ENCODE measurements at regions not wholly inside any gene's neighbourhood (a gene's known extent, or its start where the extent isn't known, plus 50 kb on each side); places are given as distances from the start of the nearest gene placed in this dataset.
"Not testable (repeated sequence)": the region's sequence is repeated elsewhere in the genome, so short reads cannot be mapped to it uniquely, and the experiment has no call there.

- not testable (repeated sequence) for DNase-seq (ENCODE audit: extremely low spot score)
- CTCF ChIA-PET, result interaction anchor here (1.9 kb wide), 1 partner anchor 11 kb away, joined by 6 read pairs; no protein-coding TSS in a partner anchor
- POLR2A ChIA-PET, result interaction anchor here (1.2 kb wide), 1 partner anchor 11 kb away, joined by 4 read pairs; no protein-coding TSS in a partner anchor
These were observed 71.5 kb downstream of the WSB1 start for GRCh38 chr17:27365329-27365945.

GRCh38 chr17:27366437-27366836 lies 72.5 kb downstream of the WSB1 start:
- no peak for TF ChIP-seq ZNF384 (IDR thresholded peaks at IDR 0.05)
- no peak for TF ChIP-seq SUZ12 (IDR thresholded peaks at IDR 0.05)
- DNase-seq (ENCODE audit: extremely low spot score), result no peak
- CTCF ChIA-PET, result interaction anchor here (0.8 to 1.9 kb wide), 2 partner anchors 12 to 233 kb away, joined by 3 to 6 read pairs; no protein-coding TSS in a partner anchor

GRCh38 chr17:27367121-27367981 lies 73.4 kb downstream of the WSB1 start:
- ChIA-PET POLR2A (interaction anchor here (1.2 kb wide), 1 partner anchor 15 kb away, joined by 3 read pairs; no protein-coding TSS in a partner anchor), CTCF (interaction anchor here (0.8 to 1.9 kb wide), 2 partner anchors 13 to 232 kb away, joined by 3 to 6 read pairs; no protein-coding TSS in a partner anchor)
- TF ChIP-seq CTBP1 (IDR thresholded peaks at IDR 0.05; ENCODE audit: borderline replicate concordance) (no peak), FOXA1 (IDR thresholded peaks at IDR 0.05) (no peak), LEF1 (IDR thresholded peaks at IDR 0.05; ENCODE audit: borderline replicate concordance) (no peak), HDGF (IDR thresholded peaks at IDR 0.05; ENCODE audit: borderline replicate concordance) (no peak), FOXM1 (IDR thresholded peaks at IDR 0.05; ENCODE audit: borderline replicate concordance) (no peak), ARNT (IDR thresholded peaks at IDR 0.05) (no peak), L3MBTL2 (conservative IDR thresholded peaks at IDR 0.05) (no peak), BHLHE40 (IDR thresholded peaks at IDR 0.05; ENCODE audit: borderline replicate concordance) (no peak), ELF4 (IDR thresholded peaks at IDR 0.05) (no peak), SUZ12 (IDR thresholded peaks at IDR 0.05) (no peak), SP1 (IDR thresholded peaks at IDR 0.05) (no peak), TARDBP (IDR thresholded peaks at IDR 0.05) (no peak), ZNF384 (IDR thresholded peaks at IDR 0.05) (no peak)
- no peak for DNase-seq (ENCODE audit: extremely low spot score)

More at GRCh38 chr17:27366437-27366836, 72.5 kb downstream of the WSB1 start:
- POLR2A ChIA-PET, result interaction anchor here (1.2 kb wide), 2 partner anchors 12 to 14 kb away, joined by 3 to 4 read pairs; no protein-coding TSS in a partner anchor

GRCh38 chr17:27368151-27368795 lies 74.4 kb downstream of the WSB1 start:
- CTCF ChIA-PET, result no interaction called here
- TF ChIP-seq FOXM1 (IDR thresholded peaks at IDR 0.05; ENCODE audit: borderline replicate concordance), result no peak
- TF ChIP-seq NFRKB (IDR thresholded peaks at IDR 0.05), result no peak
- no peak for TF ChIP-seq FOXK2 (IDR thresholded peaks at IDR 0.05)
- no peak for TF ChIP-seq BHLHE40 (IDR thresholded peaks at IDR 0.05; ENCODE audit: borderline replicate concordance)
- TF ChIP-seq HDGF (IDR thresholded peaks at IDR 0.05; ENCODE audit: borderline replicate concordance), result no peak
- DNase-seq (ENCODE audit: extremely low spot score), result no peak
- POLR2A ChIA-PET, result no interaction called here

GRCh38 chr17:27368980-27369379 lies 75.1 kb downstream of the WSB1 start:
- DNase-seq (ENCODE audit: extremely low spot score), result no peak
- CTCF ChIA-PET, result interaction anchor here (0.7 kb wide), 1 partner anchor 1449 kb away, joined by 3 read pairs; no protein-coding TSS in a partner anchor
- POLR2A ChIA-PET, result interaction anchor here (0.5 kb wide), 1 partner anchor 85 kb away, joined by 3 read pairs; no protein-coding TSS in a partner anchor
- TF ChIP-seq NFRKB (IDR thresholded peaks at IDR 0.05) (no peak), CTBP1 (IDR thresholded peaks at IDR 0.05; ENCODE audit: borderline replicate concordance) (no peak), FOXK2 (IDR thresholded peaks at IDR 0.05) (no peak), ARNT (IDR thresholded peaks at IDR 0.05) (no peak), TARDBP (IDR thresholded peaks at IDR 0.05) (no peak), L3MBTL2 (conservative IDR thresholded peaks at IDR 0.05) (no peak), ELF4 (IDR thresholded peaks at IDR 0.05) (no peak), LEF1 (IDR thresholded peaks at IDR 0.05; ENCODE audit: borderline replicate concordance) (no peak), ZNF384 (IDR thresholded peaks at IDR 0.05) (no peak), FOXA1 (IDR thresholded peaks at IDR 0.05) (no peak), HDGF (IDR thresholded peaks at IDR 0.05; ENCODE audit: borderline replicate concordance) (no peak), SP1 (IDR thresholded peaks at IDR 0.05) (no peak), PKNOX1 (IDR thresholded peaks at IDR 0.05) (no peak), FOXM1 (IDR thresholded peaks at IDR 0.05; ENCODE audit: borderline replicate concordance) (no peak), SUZ12 (IDR thresholded peaks at IDR 0.05) (no peak), BHLHE40 (IDR thresholded peaks at IDR 0.05; ENCODE audit: borderline replicate concordance) (no peak)

- POLR2A ChIA-PET, result no interaction called here
- no peak for DNase-seq (ENCODE audit: extremely low spot score)
- CTCF ChIA-PET, result no interaction called here
- no peak for TF ChIP-seq ELF4 (IDR thresholded peaks at IDR 0.05)
- no peak for TF ChIP-seq HDGF (IDR thresholded peaks at IDR 0.05; ENCODE audit: borderline replicate concordance)
- no peak for TF ChIP-seq L3MBTL2 (conservative IDR thresholded peaks at IDR 0.05)
- no peak for TF ChIP-seq SUZ12 (IDR thresholded peaks at IDR 0.05)
- no peak for TF ChIP-seq ZNF384 (IDR thresholded peaks at IDR 0.05)
- no peak for TF ChIP-seq NFRKB (IDR thresholded peaks at IDR 0.05)
- TF ChIP-seq SP1 (IDR thresholded peaks at IDR 0.05), result no peak
- no peak for TF ChIP-seq FOXM1 (IDR thresholded peaks at IDR 0.05; ENCODE audit: borderline replicate concordance)
- TF ChIP-seq BHLHE40 (IDR thresholded peaks at IDR 0.05; ENCODE audit: borderline replicate concordance), result no peak
- TF ChIP-seq TARDBP (IDR thresholded peaks at IDR 0.05), result no peak
- no peak for TF ChIP-seq ARNT (IDR thresholded peaks at IDR 0.05)
- no peak for TF ChIP-seq FOXA1 (IDR thresholded peaks at IDR 0.05)
- no peak for TF ChIP-seq LEF1 (IDR thresholded peaks at IDR 0.05; ENCODE audit: borderline replicate concordance)
These were observed 76.9 kb downstream of the WSB1 start for GRCh38 chr17:27370776-27371175.

GRCh38 chr17:27373695-27374094 lies 79.8 kb downstream of the WSB1 start:
- POLR2A ChIA-PET, result not testable (repeated sequence)

More at GRCh38 chr17:27373695-27374094, 79.8 kb downstream of the WSB1 start:
- CTCF ChIA-PET, result interaction anchor here (0.5 kb wide), 1 partner anchor 15 kb away, joined by 3 read pairs; no protein-coding TSS in a partner anchor
- not testable (repeated sequence) for DNase-seq (ENCODE audit: extremely low spot score)
